ENCODE measurements at regions not wholly inside any gene's neighbourhood (a gene's known extent, or its start where the extent isn't known, plus 50 kb on each side); places are given as distances from the start of the nearest gene placed in this dataset.
A peak's percentile ranks its signal among the peaks of the same experiment; 100 is the strongest.

GRCh38 chr9:90421786-90422185, 220.8 kb downstream of the DIRAS2 start:
- no peak for TF ChIP-seq CTCF (IDR thresholded peaks at IDR 0.05; ENCODE audit: low read depth, low read length)

GRCh38 chr9:90423661-90424193, 218.9 kb downstream of the DIRAS2 start:
- Histone ChIP-seq H3K27me3 (no peaks in the 10 kb centered on the region), H3K4me1 (ENCODE audit: low read depth) (no peaks in the 10 kb centered on the region)

More at GRCh38 chr9:90421786-90422185, 220.8 kb downstream of the DIRAS2 start:
- H3K36me3 ChIP-seq: no peaks in the 10 kb centered on the region
- H3K27ac ChIP-seq: no peak overlapping the region
- no peak overlapping the region for H3K4me3 ChIP-seq
- no peak for DNase-seq (ENCODE audit: low read depth in 1 of 2, low spot score in 1 of 2)
- no peaks in the 10 kb centered on the region for H3K4me1 ChIP-seq (ENCODE audit: low read depth)
- no peaks in the 10 kb centered on the region for H3K27me3 ChIP-seq
- no peaks in the 10 kb centered on the region for H3K9me3 ChIP-seq (ENCODE audit: low read depth)

DNA sequence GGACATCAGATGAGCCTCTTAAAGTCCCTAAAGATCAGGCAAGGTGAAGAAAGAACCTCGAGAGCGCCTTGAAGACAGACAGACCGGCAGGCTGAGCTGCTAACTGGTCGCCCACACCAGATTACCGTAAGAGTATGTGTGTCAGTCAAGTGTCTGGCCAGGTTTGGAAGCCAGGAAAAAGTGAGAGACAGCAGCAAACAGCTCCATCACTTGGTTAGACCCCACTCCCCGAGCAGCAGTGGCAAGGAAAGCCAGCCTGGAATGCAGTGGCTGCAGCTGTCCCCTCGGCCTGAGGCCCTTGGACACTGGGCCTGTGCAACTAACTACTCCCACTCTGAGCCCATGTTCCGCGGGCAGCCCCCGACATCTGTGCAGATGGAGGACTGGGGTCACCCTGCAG, 214.1 kb downstream of the DIRAS2 start:
- Histone ChIP-seq H3K4me1 (ENCODE audit: low read depth) (peaks cover 11% of the 10 kb centered on the region), H3K9me3 (ENCODE audit: low read depth) (no peaks in the 10 kb centered on the region), H3K27ac (no peak overlapping the region), H3K27me3 (no peaks in the 10 kb centered on the region), H3K4me3 (no peak overlapping the region), H3K36me3 (no peaks in the 10 kb centered on the region)
- no peak for DNase-seq (ENCODE audit: low read depth in 1 of 2, low spot score in 1 of 2)
- TF ChIP-seq CTCF (IDR thresholded peaks at IDR 0.05; ENCODE audit: low read depth, low read length): no peak

More at GRCh38 chr9:90423661-90424193, 218.9 kb downstream of the DIRAS2 start:
- no peaks in the 10 kb centered on the region for H3K9me3 ChIP-seq (ENCODE audit: low read depth)
- DNase-seq (ENCODE audit: low read depth in 1 of 2, low spot score in 1 of 2): no peak
- TF ChIP-seq CTCF (IDR thresholded peaks at IDR 0.05; ENCODE audit: low read depth, low read length): no peak
- no peak overlapping the region for H3K27ac ChIP-seq
- no peaks in the 10 kb centered on the region for H3K36me3 ChIP-seq
- H3K4me3 ChIP-seq: no peak overlapping the region

GRCh38 chr9:90432951-90433350, 209.7 kb downstream of the DIRAS2 start:
- TF ChIP-seq CTCF (IDR thresholded peaks at IDR 0.05; ENCODE audit: low read depth, low read length): no peak
- DNase-seq (ENCODE audit: low read depth in 1 of 2, low spot score in 1 of 2): peak in 1 of 2 donors; percentile 2

DNA sequence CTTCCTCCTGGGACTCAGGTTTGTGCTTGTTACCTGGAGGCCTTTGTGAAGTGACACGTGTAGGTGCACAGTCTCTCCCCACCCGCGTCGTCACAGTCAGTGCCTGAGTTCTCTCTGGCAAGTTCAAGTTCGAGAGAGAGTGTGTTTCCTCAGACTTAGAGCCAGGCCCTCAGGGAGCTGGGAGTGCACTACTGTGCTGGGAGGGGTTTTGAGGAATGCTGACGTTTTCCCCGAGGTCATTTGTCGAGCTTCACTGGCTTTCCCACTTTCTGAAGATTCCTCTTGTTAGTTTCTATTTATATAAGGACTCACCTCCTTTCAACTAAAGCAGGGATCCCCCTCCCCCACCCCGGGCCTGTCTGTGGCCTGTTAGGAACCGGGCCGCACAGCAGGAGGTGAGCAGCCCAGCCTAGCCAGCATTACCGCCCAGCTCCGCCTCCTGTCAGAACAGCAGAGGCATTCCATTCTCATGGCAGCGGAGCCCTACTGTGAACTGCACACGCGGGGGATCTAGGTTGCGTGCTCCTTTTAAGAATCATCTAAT, 209.2 kb downstream of the DIRAS2 start:
- Histone ChIP-seq H3K27ac (peak overlapping the region; percentile 88), H3K9me3 (ENCODE audit: low read depth) (no peaks in the 10 kb centered on the region)

More at GRCh38 chr9:90432951-90433350, 209.7 kb downstream of the DIRAS2 start:
- Histone ChIP-seq H3K9me3 (ENCODE audit: low read depth) (no peaks in the 10 kb centered on the region), H3K27ac (peak overlapping the region; percentile 88), H3K4me1 (ENCODE audit: low read depth) (peaks cover 13% of the 10 kb centered on the region), H3K27me3 (no peaks in the 10 kb centered on the region), H3K4me3 (peak overlapping the region; percentile 9), H3K36me3 (no peaks in the 10 kb centered on the region)

More for the DNA sequence above, 209.2 kb downstream of the DIRAS2 start:
- Histone ChIP-seq H3K4me3 (peak overlapping the region; percentile 9), H3K4me1 (ENCODE audit: low read depth) (peaks cover 13% of the 10 kb centered on the region), H3K27me3 (no peaks in the 10 kb centered on the region), H3K36me3 (no peaks in the 10 kb centered on the region)
- TF ChIP-seq CTCF (IDR thresholded peaks at IDR 0.05; ENCODE audit: low read depth, low read length): no peak
- DNase-seq (ENCODE audit: low read depth in 1 of 2, low spot score in 1 of 2): peak; percentile 54 to 85

Measured in cardiac muscle cell (in vitro differentiated cells and primary cell).